Neural progenitor cell (in vitro differentiated cells): ENCODE measurements at regions not wholly inside any gene's neighbourhood (a gene's known extent, or its start where the extent isn't known, plus 50 kb on each side); places are given as distances from the start of the nearest gene placed in this dataset.

Source experiments
- DNase-seq: peaks from one replicate; pipeline ENCODE4 v3.0.0-alpha.2; 2016; ENCODE audit warnings: low spot score
- H2AFZ ChIP-seq: fragments of 200-600 bp; sonication (generic); replicated peaks from 2 replicates; pipeline ENCODE4 v1.6.1; 2016; ENCODE audit warnings: antibody characterized with exemption
- H3F3A ChIP-seq: fragments of 200-600 bp; sonication (generic); 2 replicates; pipeline ENCODE4 v1.6.1; 2016; ENCODE audit warnings: antibody characterized with exemption, low read depth
- H3K27ac ChIP-seq: fragments of 200-600 bp; sonication (generic); 2 replicates; pipeline ENCODE4 v1.5.1; 2016; ENCODE audit warnings: mild to moderate bottlenecking
- H3K27me3 ChIP-seq: fragments of 200-600 bp; sonication (generic); 2 replicates; pipeline ENCODE4 v1.6.1; 2016; ENCODE audit warnings: mild to moderate bottlenecking, moderate library complexity
- H3K36me3 ChIP-seq: fragments of 200-600 bp; sonication (generic); 2 replicates; pipeline ENCODE4 v1.5.1; 2016
- H3K4me1 ChIP-seq: fragments of 200-600 bp; sonication (generic); 2 replicates; pipeline ENCODE4 v1.6.1; 2016; ENCODE audit warnings: mixed run types
- H3K4me2 ChIP-seq: fragments of 200-600 bp; sonication (generic); 2 replicates; pipeline ENCODE4 v1.6.1; 2016
- H3K4me3 ChIP-seq: fragments of 200-600 bp; sonication (generic); 2 replicates; pipeline ENCODE4 v1.5.1; 2016
- H3K79me2 ChIP-seq: fragments of 200-600 bp; sonication (generic); 2 replicates; pipeline ENCODE4 v1.6.1; 2016; ENCODE audit warnings: low read depth
- H3K9ac ChIP-seq: fragments of 200-600 bp; sonication (generic); 2 replicates; pipeline ENCODE4 v1.6.1; 2016
- H3K9me3 ChIP-seq: fragments of 200-600 bp; sonication (generic); 2 replicates; pipeline ENCODE4 v1.5.1; 2016; ENCODE audit warnings: low read depth
- H4K20me1 ChIP-seq: fragments of 200-600 bp; sonication (generic); 2 replicates; pipeline ENCODE4 v1.6.1; 2016; ENCODE audit warnings: low read depth
- H3K27ac Mint-ChIP-seq: 3 replicates; pipeline ENCODE4 v1.8.0; 2021; ENCODE audit warnings: mixed read lengths
- H3K27me3 Mint-ChIP-seq: 2 replicates; pipeline ENCODE4 v1.8.0; 2022; ENCODE audit warnings: low read depth, mild to moderate bottlenecking, inconsistent platforms, moderate library complexity, mixed read lengths; ENCODE audit not compliant: insufficient read depth
- H3K36me3 Mint-ChIP-seq: 3 replicates; pipeline ENCODE4 v1.8.0; 2021; ENCODE audit warnings: mixed read lengths
- H3K4me1 Mint-ChIP-seq: 3 replicates; pipeline ENCODE4 v1.8.0; 2021; ENCODE audit warnings: mixed read lengths
- H3K4me3 Mint-ChIP-seq: 3 replicates; pipeline ENCODE4 v1.8.0; 2021; ENCODE audit warnings: mild to moderate bottlenecking, moderate library complexity, mixed read lengths
- H3K9me3 Mint-ChIP-seq: 3 replicates; pipeline ENCODE4 v1.8.0; 2020; ENCODE audit warnings: mixed read lengths
- EZH2 ChIP-seq: fragments of 200-600 bp; sonication (generic); IDR thresholded peaks from 2 replicates; pipeline ENCODE4 v1.6.1; 2017; ENCODE audit warnings: antibody characterized with exemption, mild to moderate bottlenecking, moderate library complexity
- EZH2phosphoT487 ChIP-seq: fragments of 200-600 bp; sonication (generic); IDR thresholded peaks from 2 replicates; pipeline ENCODE4 v1.6.1; 2017; ENCODE audit warnings: antibody characterized with exemption
- TF ChIP-seq, protein P1 (sequence below): fragments of 200-600 bp; sonication (generic); IDR thresholded peaks from 2 replicates; pipeline ENCODE4 v1.5.1; 2017; ENCODE audit warnings: antibody characterized with exemption, mild to moderate bottlenecking

DNA sequence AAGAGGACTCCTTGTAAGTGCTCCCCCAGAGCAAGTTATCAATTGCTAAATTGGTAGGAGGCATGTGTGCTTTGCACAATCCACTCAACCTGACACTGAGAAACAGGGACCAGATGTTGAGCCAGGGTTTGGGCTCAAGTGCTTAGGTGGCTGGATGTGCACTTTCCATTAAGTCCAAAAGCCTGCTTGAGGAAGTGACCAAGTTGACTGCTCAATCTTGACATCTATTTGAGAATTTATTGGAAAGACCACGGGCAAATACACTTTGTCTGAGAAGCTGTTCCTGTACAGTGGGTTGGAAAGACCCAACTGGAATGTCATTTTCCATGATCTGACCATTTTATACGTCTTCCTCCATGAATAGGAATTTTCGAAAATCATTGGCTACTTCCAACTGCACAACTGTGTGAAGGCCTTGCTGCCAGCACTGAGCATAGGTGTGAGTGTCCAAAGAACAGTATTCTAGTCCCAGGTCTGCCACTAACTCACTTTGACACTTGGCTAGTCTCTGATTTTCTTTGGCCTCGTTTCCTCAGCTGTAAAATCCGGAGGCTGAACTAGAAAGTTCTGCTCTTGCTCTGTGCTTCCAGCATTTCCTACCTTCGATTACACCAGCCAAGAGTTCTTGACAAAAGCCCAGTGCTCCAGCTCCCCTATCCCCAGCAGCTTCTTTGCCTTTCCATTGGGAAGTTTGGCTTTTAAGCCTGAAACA is 186.9 kb upstream of the ECI2 start:
- TF ChIP-seq EZH2phosphoT487: no peak
- TF ChIP-seq EZH2: no peak
- TF ChIP-seq, protein P1, sequence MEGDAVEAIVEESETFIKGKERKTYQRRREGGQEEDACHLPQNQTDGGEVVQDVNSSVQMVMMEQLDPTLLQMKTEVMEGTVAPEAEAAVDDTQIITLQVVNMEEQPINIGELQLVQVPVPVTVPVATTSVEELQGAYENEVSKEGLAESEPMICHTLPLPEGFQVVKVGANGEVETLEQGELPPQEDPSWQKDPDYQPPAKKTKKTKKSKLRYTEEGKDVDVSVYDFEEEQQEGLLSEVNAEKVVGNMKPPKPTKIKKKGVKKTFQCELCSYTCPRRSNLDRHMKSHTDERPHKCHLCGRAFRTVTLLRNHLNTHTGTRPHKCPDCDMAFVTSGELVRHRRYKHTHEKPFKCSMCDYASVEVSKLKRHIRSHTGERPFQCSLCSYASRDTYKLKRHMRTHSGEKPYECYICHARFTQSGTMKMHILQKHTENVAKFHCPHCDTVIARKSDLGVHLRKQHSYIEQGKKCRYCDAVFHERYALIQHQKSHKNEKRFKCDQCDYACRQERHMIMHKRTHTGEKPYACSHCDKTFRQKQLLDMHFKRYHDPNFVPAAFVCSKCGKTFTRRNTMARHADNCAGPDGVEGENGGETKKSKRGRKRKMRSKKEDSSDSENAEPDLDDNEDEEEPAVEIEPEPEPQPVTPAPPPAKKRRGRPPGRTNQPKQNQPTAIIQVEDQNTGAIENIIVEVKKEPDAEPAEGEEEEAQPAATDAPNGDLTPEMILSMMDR: no peak
- no peak overlapping the region for H3K27ac Mint-ChIP-seq
- no peaks in the 10 kb centered on the region for H3K4me1 ChIP-seq
- no peaks in the 10 kb centered on the region for H3F3A ChIP-seq
- H3K9me3 ChIP-seq: no peaks in the 10 kb centered on the region
- H3K27ac ChIP-seq: no peak overlapping the region
- H3K9ac ChIP-seq: no peak overlapping the region
- DNase-seq: no peak
- peaks cover 9% of the 10 kb centered on the region for H3K4me1 Mint-ChIP-seq
- H3K27me3 ChIP-seq: no peaks in the 10 kb centered on the region
- H3K4me2 ChIP-seq: no peak overlapping the region
- no peaks in the 10 kb centered on the region for H3K79me2 ChIP-seq
- H4K20me1 ChIP-seq: no peaks in the 10 kb centered on the region
- peaks cover 6% of the 10 kb centered on the region for H3K9me3 Mint-ChIP-seq
- no peak overlapping the region for H2AFZ ChIP-seq
- H3K4me3 ChIP-seq: no peak overlapping the region
- no peaks in the 10 kb centered on the region for H3K36me3 ChIP-seq
- no peak overlapping the region for H3K4me3 Mint-ChIP-seq
- no peaks in the 10 kb centered on the region for H3K36me3 Mint-ChIP-seq
- H3K27me3 Mint-ChIP-seq: no peaks in the 10 kb centered on the region

GRCh38 chr6:4320860-4321259 is 185.5 kb upstream of the ECI2 start:
- Mint-ChIP-seq H3K4me3 (no peak overlapping the region), H3K27me3 (no peaks in the 10 kb centered on the region), H3K4me1 (peaks cover 9% of the 10 kb centered on the region), H3K36me3 (no peaks in the 10 kb centered on the region), H3K9me3 (peaks cover 4% of the 10 kb centered on the region), H3K27ac (no peak overlapping the region)
- H3F3A ChIP-seq: no peaks in the 10 kb centered on the region
- no peaks in the 10 kb centered on the region for H3K4me1 ChIP-seq
- no peak for TF ChIP-seq EZH2phosphoT487
- TF ChIP-seq, protein P1: no peak
- TF ChIP-seq EZH2: no peak
- no peaks in the 10 kb centered on the region for H3K9me3 ChIP-seq
- H2AFZ ChIP-seq: no peak overlapping the region
- H3K27ac ChIP-seq: no peak overlapping the region
- no peak overlapping the region for H3K9ac ChIP-seq
- H4K20me1 ChIP-seq: no peaks in the 10 kb centered on the region
- H3K79me2 ChIP-seq: no peaks in the 10 kb centered on the region
- no peaks in the 10 kb centered on the region for H3K27me3 ChIP-seq
- no peak overlapping the region for H3K4me2 ChIP-seq
- H3K4me3 ChIP-seq: no peak overlapping the region
- DNase-seq: no peak
- no peaks in the 10 kb centered on the region for H3K36me3 ChIP-seq

DNA sequence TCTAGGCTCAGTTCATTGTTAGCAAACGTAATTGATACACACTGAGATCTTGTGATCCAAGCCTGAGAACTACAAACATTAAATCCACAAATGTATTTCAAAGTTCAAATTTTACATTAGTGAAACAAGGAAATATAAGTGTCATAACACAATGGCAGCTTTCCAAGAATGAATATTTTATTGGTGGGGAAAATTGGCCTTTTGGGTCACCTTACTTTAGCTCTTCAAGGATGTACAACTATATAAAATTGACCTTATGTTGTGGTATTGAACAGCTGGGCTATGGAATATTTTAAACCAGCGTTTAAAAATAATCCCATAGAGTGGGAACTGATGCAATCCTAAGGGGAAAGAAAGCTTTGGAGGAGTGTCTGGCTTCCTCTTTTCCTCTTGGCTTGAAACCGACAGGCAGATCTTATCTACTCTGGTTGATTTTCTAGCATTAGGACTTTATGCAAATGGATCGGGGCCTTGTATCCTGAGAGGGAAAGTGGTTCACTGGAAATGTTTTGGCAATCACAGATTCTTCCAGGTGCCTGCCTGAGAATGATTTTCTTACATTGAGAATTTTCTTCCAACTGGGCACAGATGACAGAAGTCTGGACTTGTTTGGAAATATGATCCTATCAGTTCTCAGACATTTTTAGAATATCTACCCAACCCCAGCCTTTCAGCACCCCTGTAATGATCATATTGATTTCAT is 184.8 kb upstream of the ECI2 start:
- Histone ChIP-seq H3K4me1 (no peaks in the 10 kb centered on the region), H3K9ac (no peak overlapping the region), H3K79me2 (no peaks in the 10 kb centered on the region), H3K9me3 (no peaks in the 10 kb centered on the region), H3K4me2 (no peak overlapping the region), H2AFZ (no peak overlapping the region), H3K27ac (no peak overlapping the region), H3F3A (no peaks in the 10 kb centered on the region), H3K36me3 (no peaks in the 10 kb centered on the region), H3K27me3 (no peaks in the 10 kb centered on the region), H4K20me1 (no peaks in the 10 kb centered on the region), H3K4me3 (no peak overlapping the region)
- Mint-ChIP-seq H3K4me1 (peaks cover 9% of the 10 kb centered on the region), H3K36me3 (no peaks in the 10 kb centered on the region), H3K27ac (no peak overlapping the region), H3K27me3 (no peaks in the 10 kb centered on the region), H3K9me3 (peaks cover 8% of the 10 kb centered on the region), H3K4me3 (no peak overlapping the region)
- no peak for DNase-seq
- TF ChIP-seq, protein P1: no peak
- TF ChIP-seq EZH2: no peak
- no peak for TF ChIP-seq EZH2phosphoT487
